K562 (cell line): ENCODE measurements at regions not wholly inside any gene's neighbourhood (a gene's known extent, or its start where the extent isn't known, plus 50 kb on each side); places are given as distances from the start of the nearest gene placed in this dataset.

Experiments used
- ASH1L ChIP-seq: fragments of 450-650 bp; IDR thresholded peaks from 2 replicates; pipeline ENCODE4 v1.6.1; 2018; ENCODE audit warnings: borderline replicate concordance, mild to moderate bottlenecking, low read depth; ENCODE audit not compliant: partially characterized antibody
- BDP1 ChIP-seq: IDR thresholded peaks from 3 replicates; pipeline ENCODE4 v1.6.1; 2011; ENCODE audit not compliant: insufficient read length, insufficient read depth
- NFE2L1 ChIP-seq: fragments of 450-650 bp; IDR thresholded peaks from 2 replicates; pipeline ENCODE4 v1.6.1; 2016; ENCODE audit warnings: missing genetic modification characterization, low read depth, mild to moderate bottlenecking, missing compliant biosample characterization, moderate library complexity, borderline replicate concordance
- PRPF4 ChIP-seq: fragments of 200-400 bp; formaldehyde crosslinking; IDR thresholded peaks from one replicate; pipeline ENCODE4 v1.6.1; 2017; ENCODE audit warnings: low read length, low read depth, mild to moderate bottlenecking; ENCODE audit not compliant: insufficient read depth, poor library complexity, severe bottlenecking
- SMAD2 ChIP-seq: fragments of 150-350 bp; IDR thresholded peaks from 2 replicates; pipeline ENCODE4 v1.6.1; 2014; ENCODE audit warnings: low read depth, mild to moderate bottlenecking, low read length
- SREBF2 ChIP-seq: sonication (generic); formaldehyde crosslinking; IDR thresholded peaks from 2 replicates; pipeline ENCODE4 v1.4.0; 2020; ENCODE audit warnings: mild to moderate bottlenecking, missing genetic modification reagents
- THAP12 ChIP-seq: fragments of 250-450 bp; sonication (Bioruptor Pico); IDR thresholded peaks from 2 replicates; pipeline ENCODE4 v1.9.0; 2021; ENCODE audit warnings: mild to moderate bottlenecking, inconsistent platforms
- ZBTB12 ChIP-seq: fragments of 250-450 bp; sonication (Bioruptor Pico); IDR thresholded peaks from 2 replicates; pipeline ENCODE4 v1.4.0; 2020
- ZNF766 ChIP-seq: fragments of 200-800 bp; sonication (Bioruptor generic); conservative IDR thresholded peaks from 2 replicates; pipeline ENCODE4 v1.6.1; 2016; ENCODE audit warnings: missing genetic modification characterization, missing compliant biosample characterization

DNA sequence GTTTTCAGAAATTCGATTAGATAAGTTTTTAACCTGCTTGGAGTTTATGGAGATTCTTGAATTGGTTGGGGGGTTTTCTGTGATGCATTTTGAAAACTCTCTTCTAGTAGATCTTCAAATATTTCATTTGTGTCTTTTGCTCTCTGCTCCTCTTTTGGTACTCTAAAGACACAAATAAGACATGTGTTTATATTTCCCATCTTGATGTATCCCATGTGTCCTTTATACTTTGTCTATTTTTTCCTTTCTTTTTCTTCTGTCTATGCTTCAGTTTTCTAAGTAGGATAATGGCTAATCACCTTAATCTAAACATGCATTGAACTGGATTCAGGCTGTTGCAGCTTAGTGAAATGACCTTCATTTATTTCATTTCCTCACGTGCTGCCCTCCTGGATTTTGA, 63.8 kb upstream of the C1orf87 start (continued):
- TF ChIP-seq THAP12 (CRISPR knock-in tag) (no peak), PRPF4 (no peak), BDP1 (no peak), SMAD2 (no peak), SREBF2 (CRISPR knock-in tag) (no peak), ZBTB12 (CRISPR knock-in tag) (no peak), NFE2L1 (tag) (no peak), ASH1L (no peak), ZNF766 (CRISPR knock-in tag) (no peak)
